ENCODE measurements at regions not wholly inside any gene's neighbourhood (a gene's known extent, or its start where the extent isn't known, plus 50 kb on each side); places are given as distances from the start of the nearest gene placed in this dataset.

- H3K9me3 ChIP-seq: no peaks in the 10 kb centered on the region
- H3K36me3 ChIP-seq: no peaks in the 10 kb centered on the region
- no peaks in the 10 kb centered on the region for H3K4me1 ChIP-seq (ENCODE audit: insufficient read depth)
- no peak for DNase-seq
- TF ChIP-seq EP300 (IDR thresholded peaks at IDR 0.05): no peak
- 69 to 77% (median 71%) methylated on average over 4 of the region's 4 CpGs for WGBS, 3 donors
- H3K27me3 ChIP-seq: no peaks in the 10 kb centered on the region
- H3K4me3 ChIP-seq: no peak overlapping the region
- no peak overlapping the region for H3K27ac ChIP-seq
- intact Hi-C loops (cut with DNase I): no loop called here
These were observed 207.3 kb downstream of the BMP7 start for GRCh38 chr20:57059055-57059596.

GRCh38 chr20:57060407-57061050 is 205.9 kb downstream of the BMP7 start:
- DNase-seq: no peak
- H3K27ac ChIP-seq: no peak overlapping the region
- no peaks in the 10 kb centered on the region for H3K27me3 ChIP-seq
- 47 to 55% (median 49%) methylated on average over 8 of the region's 8 CpGs for WGBS, 3 donors
- H3K4me3 ChIP-seq: no peak overlapping the region
- intact Hi-C loops (cut with DNase I): no loop called here
- H3K9me3 ChIP-seq: no peaks in the 10 kb centered on the region
- H3K36me3 ChIP-seq: no peaks in the 10 kb centered on the region
- TF ChIP-seq EP300 (IDR thresholded peaks at IDR 0.05) (no peak), CTCF (IDR thresholded peaks at IDR 0.05) (no peak), POLR2A (IDR thresholded peaks at IDR 0.05) (no peak)
- H3K4me1 ChIP-seq (ENCODE audit: insufficient read depth): no peaks in the 10 kb centered on the region

- no peaks in the 10 kb centered on the region for H3K4me1 ChIP-seq (ENCODE audit: insufficient read depth)
- DNase-seq: no peak
- 27 to 34% (median 29%) methylated on average over 14 of the region's 14 CpGs for WGBS, 3 donors
- no peaks in the 10 kb centered on the region for H3K9me3 ChIP-seq
- intact Hi-C loops (cut with DNase I): no loop called here
- TF ChIP-seq CTCF (IDR thresholded peaks at IDR 0.05): no peak
- TF ChIP-seq POLR2A (IDR thresholded peaks at IDR 0.05): no peak
- TF ChIP-seq EP300 (IDR thresholded peaks at IDR 0.05): no peak
- H3K4me3 ChIP-seq: no peak overlapping the region
- H3K36me3 ChIP-seq: no peaks in the 10 kb centered on the region
- no peak overlapping the region for H3K27ac ChIP-seq
- no peaks in the 10 kb centered on the region for H3K27me3 ChIP-seq
These were observed 205.2 kb downstream of the BMP7 start for GRCh38 chr20:57061051-57061900.

GRCh38 chr20:57062241-57062640 is 204.2 kb downstream of the BMP7 start:
- Histone ChIP-seq H3K27ac (no peak overlapping the region), H3K4me3 (no peak overlapping the region), H3K4me1 (ENCODE audit: insufficient read depth) (no peaks in the 10 kb centered on the region), H3K9me3 (no peaks in the 10 kb centered on the region), H3K36me3 (no peaks in the 10 kb centered on the region), H3K27me3 (no peaks in the 10 kb centered on the region)
- no peak for DNase-seq
- intact Hi-C loops (cut with DNase I): no loop called here
- WGBS, 3 donors: 70 to 86% (median 71%) methylated on average over 4 of the region's 4 CpGs
- TF ChIP-seq POLR2A (IDR thresholded peaks at IDR 0.05): no peak
- no peak for TF ChIP-seq EP300 (IDR thresholded peaks at IDR 0.05)
- no peak for TF ChIP-seq CTCF (IDR thresholded peaks at IDR 0.05)
